ENCODE measurements at regions not wholly inside any gene's neighbourhood (a gene's known extent, or its start where the extent isn't known, plus 50 kb on each side); places are given as distances from the start of the nearest gene placed in this dataset.

DNA sequence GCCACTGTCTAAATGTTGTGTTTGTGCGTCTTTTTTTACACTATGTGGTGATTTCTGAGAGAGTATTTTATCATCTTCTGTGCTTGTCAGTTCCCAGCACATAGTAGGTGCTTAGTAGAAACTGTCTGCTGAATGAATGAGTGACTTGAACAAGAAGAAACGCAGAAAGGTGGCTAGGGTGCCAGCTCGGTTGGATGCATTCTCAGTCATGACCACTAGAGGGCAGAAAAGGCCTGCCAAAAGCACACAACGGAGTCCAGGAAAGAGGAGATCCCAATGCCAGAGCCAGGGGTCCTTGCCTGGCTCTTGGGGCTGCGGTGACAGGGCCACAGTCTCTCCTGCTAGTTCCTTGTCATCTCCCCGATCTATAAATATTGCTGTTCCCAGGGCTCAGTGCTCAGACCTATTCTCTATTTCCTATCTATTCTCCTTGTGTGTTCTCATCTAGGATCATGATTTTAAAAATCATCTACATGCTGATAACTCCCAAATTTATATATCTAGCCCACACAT lies 57.3 kb upstream of the CCL1 start:
- ChIA-PET POLR2A (interaction anchor here (0.6 to 1.4 kb wide), 2 partner anchors 560 to 1317 kb away, joined by 3 read pairs; partner anchors contain the start of gene LIG3), CTCF (interaction anchor here (0.6 to 5.8 kb wide), 68 partner anchors 8 to 1392 kb away, joined by 3 to 40 read pairs (median 4); partner anchors contain the start of genes FNDC8, LIG3, RAD51D and SLFN12L)
- Histone ChIP-seq H3K27ac (no peak overlapping the region), H3K4me1 (no peaks in the 10 kb centered on the region), H3K4me2 (no peak overlapping the region), H3K9me3 (no peaks in the 10 kb centered on the region), H3K4me3 (no peak overlapping the region)
- no peak for TF ChIP-seq JUNB (IDR thresholded peaks at IDR 0.05)
- peak; percentile 72 for TF ChIP-seq SMC3 (IDR thresholded peaks at IDR 0.05)
- TF ChIP-seq, protein P1, sequence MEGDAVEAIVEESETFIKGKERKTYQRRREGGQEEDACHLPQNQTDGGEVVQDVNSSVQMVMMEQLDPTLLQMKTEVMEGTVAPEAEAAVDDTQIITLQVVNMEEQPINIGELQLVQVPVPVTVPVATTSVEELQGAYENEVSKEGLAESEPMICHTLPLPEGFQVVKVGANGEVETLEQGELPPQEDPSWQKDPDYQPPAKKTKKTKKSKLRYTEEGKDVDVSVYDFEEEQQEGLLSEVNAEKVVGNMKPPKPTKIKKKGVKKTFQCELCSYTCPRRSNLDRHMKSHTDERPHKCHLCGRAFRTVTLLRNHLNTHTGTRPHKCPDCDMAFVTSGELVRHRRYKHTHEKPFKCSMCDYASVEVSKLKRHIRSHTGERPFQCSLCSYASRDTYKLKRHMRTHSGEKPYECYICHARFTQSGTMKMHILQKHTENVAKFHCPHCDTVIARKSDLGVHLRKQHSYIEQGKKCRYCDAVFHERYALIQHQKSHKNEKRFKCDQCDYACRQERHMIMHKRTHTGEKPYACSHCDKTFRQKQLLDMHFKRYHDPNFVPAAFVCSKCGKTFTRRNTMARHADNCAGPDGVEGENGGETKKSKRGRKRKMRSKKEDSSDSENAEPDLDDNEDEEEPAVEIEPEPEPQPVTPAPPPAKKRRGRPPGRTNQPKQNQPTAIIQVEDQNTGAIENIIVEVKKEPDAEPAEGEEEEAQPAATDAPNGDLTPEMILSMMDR (IDR thresholded peaks at IDR 0.05): peak; percentile 91
- peak; percentile 91 to 96 for TF ChIP-seq RAD21 (conservative IDR thresholded peaks at IDR 0.05 in 1 of 2, IDR thresholded peaks at IDR 0.05 in 1 of 2)
- 4% methylated on average over 6 of the region's 6 CpGs for WGBS (ENCODE audit: missing lambda C conversion rate)
- FAIRE-seq (peak; percentile 91), ATAC-seq (peak; percentile 60 to 89; a peak in 5 of 6 replicates), DNase-seq (ENCODE audit: low read depth in 1 of 2, low spot score in 1 of 2) (peak; percentile 66 to 81)

DNA sequence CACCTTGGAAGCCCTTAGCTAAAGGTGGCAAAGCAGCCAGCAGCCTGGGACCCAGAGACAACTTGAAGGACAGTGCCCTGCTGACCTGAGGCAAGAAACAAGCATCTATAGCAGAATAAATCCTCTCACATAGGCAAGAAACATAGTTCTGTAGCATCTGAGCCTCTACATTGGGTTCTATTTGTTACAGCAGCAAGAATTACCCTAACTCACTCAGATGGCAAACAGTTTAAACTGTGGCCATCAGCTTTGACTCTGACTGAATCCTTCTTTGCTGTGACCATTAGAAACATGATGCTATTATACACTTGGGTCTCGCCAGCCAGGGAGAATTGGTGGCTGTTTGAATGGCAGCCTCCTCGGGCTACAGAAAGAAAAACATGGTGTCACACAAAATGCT lies 53.1 kb upstream of the CCL1 start:
- no peak for FAIRE-seq
- no peak for TF ChIP-seq KDM1A (IDR thresholded peaks at IDR 0.05; ENCODE audit: low read depth)
- CTCF ChIA-PET: interaction anchor here (1.1 to 5.8 kb wide), 5 partner anchors 13 to 704 kb away, joined by 3 to 40 read pairs (median 5); partner anchors contain the start of genes FNDC8 and RAD51D
- H3K4me3 ChIP-seq: no peak overlapping the region
- no peak for DNase-seq (ENCODE audit: low read depth in 1 of 2, low spot score in 1 of 2)
- peaks cover 10% of the 10 kb centered on the region; the same call in 1 of the 3 replicates for H3K4me1 ChIP-seq
- ATAC-seq: no peak
- WGBS (ENCODE audit: missing lambda C conversion rate): 49% methylated on average over 2 of the region's 2 CpGs
- no peak overlapping the region for H3K27ac ChIP-seq
- no peaks in the 10 kb centered on the region for H3K9me3 ChIP-seq
- POLR2A ChIA-PET: no interaction called here
- no peak overlapping the region for H3K4me2 ChIP-seq

GRCh38 chr17:34414339-34414738 lies 51.3 kb upstream of the CCL1 start:
- ATAC-seq (no peak), DNase-seq (ENCODE audit: low read depth in 1 of 2, low spot score in 1 of 2) (no peak), FAIRE-seq (no peak)
- H3K9me3 ChIP-seq: no peaks in the 10 kb centered on the region
- WGBS (ENCODE audit: missing lambda C conversion rate): 88% methylated on average over 6 of the region's 6 CpGs
- CTCF ChIA-PET: interaction anchor here (0.8 to 1.4 kb wide), 4 partner anchors 8 to 1333 kb away, joined by 3 to 4 read pairs (median 3); no protein-coding TSS in a partner anchor
- POLR2A ChIA-PET: no interaction called here
- H3K4me3 ChIP-seq: no peak overlapping the region
- H3K4me2 ChIP-seq: no peak overlapping the region
- peaks cover 10% of the 10 kb centered on the region; the same call in 1 of the 3 replicates for H3K4me1 ChIP-seq
- H3K27ac ChIP-seq: no peak overlapping the region
- TF ChIP-seq EP300 (IDR thresholded peaks at IDR 0.05) (no peak), TP53 (CRISPR knock-in tag; IDR thresholded peaks at IDR 0.05) (no peak)

DNA sequence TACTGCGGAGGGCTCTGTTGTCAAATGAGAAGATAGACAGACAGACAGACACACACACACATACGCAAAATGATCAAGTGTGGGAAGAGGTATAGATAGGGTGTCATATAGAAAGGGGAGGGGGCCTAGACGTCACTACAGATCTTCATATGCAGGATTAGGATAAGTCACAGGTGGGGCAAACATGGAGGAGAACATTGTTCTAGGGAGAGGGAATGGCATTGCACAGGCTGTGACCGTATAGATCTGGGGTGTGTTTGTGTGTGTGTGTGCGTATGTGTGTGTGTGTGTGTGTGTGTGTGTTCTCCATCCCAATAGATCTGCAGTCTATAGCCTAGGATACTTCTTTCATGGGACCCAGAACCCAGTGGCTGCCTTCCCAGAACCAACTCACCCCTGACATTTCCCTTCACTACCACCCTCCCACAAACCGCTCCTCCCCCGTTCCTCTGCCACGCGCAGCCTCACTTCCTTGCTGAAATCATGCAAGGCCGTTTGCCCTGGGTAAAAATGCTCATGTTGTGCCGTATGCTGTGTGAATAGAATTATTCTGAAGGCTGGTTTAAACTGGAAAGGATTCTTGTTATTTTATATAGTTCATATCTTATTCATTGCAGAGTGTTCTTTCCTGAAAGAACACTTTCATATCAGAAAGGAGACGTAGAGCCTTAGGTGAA lies 50.5 kb upstream of the CCL1 start:
- ATAC-seq: no peak
- WGBS (ENCODE audit: missing lambda C conversion rate): 85% methylated on average over 12 of the region's 12 CpGs

More for the DNA sequence above, 50.5 kb upstream of the CCL1 start:
- POLR2A ChIA-PET: no interaction called here
- H3K27ac ChIP-seq: peak overlapping the region; percentile 43 to 45; a peak in 3 of 6 replicates
- FAIRE-seq (no peak), DNase-seq (ENCODE audit: low read depth in 1 of 2, low spot score in 1 of 2) (no peak)
- H3K4me3 ChIP-seq: no peak overlapping the region
- CTCF ChIA-PET: interaction anchor here (0.8 to 1.4 kb wide), 2 partner anchors 8 to 1334 kb away, joined by 3 to 4 read pairs; no protein-coding TSS in a partner anchor
- H3K4me1 ChIP-seq: peaks cover 10% of the 10 kb centered on the region; the same call in 1 of the 3 replicates
- TF ChIP-seq, protein P1 (IDR thresholded peaks at IDR 0.05): no peak
- TF ChIP-seq, protein P2, sequence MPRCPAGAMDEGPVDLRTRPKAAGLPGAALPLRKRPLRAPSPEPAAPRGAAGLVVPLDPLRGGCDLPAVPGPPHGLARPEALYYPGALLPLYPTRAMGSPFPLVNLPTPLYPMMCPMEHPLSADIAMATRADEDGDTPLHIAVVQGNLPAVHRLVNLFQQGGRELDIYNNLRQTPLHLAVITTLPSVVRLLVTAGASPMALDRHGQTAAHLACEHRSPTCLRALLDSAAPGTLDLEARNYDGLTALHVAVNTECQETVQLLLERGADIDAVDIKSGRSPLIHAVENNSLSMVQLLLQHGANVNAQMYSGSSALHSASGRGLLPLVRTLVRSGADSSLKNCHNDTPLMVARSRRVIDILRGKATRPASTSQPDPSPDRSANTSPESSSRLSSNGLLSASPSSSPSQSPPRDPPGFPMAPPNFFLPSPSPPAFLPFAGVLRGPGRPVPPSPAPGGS (IDR thresholded peaks at IDR 0.05): no peak
- no peak for TF ChIP-seq GATA3 (IDR thresholded peaks at IDR 0.05; ENCODE audit: borderline replicate concordance)
- TF ChIP-seq HDAC2 (IDR thresholded peaks at IDR 0.05): no peak
- TF ChIP-seq RARB (CRISPR knock-in tag; IDR thresholded peaks at IDR 0.05): no peak
- TF ChIP-seq HEYL (CRISPR knock-in tag; IDR thresholded peaks at IDR 0.05): no peak
- TF ChIP-seq, protein P3, sequence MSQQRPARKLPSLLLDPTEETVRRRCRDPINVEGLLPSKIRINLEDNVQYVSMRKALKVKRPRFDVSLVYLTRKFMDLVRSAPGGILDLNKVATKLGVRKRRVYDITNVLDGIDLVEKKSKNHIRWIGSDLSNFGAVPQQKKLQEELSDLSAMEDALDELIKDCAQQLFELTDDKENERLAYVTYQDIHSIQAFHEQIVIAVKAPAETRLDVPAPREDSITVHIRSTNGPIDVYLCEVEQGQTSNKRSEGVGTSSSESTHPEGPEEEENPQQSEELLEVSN (IDR thresholded peaks at IDR 0.05; ENCODE audit: borderline replicate concordance, low read depth): no peak
- TF ChIP-seq, protein P4, sequence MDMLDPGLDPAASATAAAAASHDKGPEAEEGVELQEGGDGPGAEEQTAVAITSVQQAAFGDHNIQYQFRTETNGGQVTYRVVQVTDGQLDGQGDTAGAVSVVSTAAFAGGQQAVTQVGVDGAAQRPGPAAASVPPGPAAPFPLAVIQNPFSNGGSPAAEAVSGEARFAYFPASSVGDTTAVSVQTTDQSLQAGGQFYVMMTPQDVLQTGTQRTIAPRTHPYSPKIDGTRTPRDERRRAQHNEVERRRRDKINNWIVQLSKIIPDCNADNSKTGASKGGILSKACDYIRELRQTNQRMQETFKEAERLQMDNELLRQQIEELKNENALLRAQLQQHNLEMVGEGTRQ (IDR thresholded peaks at IDR 0.05): no peak
- no peak for TF ChIP-seq CBX8 (IDR thresholded peaks at IDR 0.05)
- TF ChIP-seq FOXS1 (CRISPR knock-in tag; IDR thresholded peaks at IDR 0.05): no peak
- TF ChIP-seq ZC3H11A (IDR thresholded peaks at IDR 0.05): no peak
- TF ChIP-seq TP53 (CRISPR knock-in tag; IDR thresholded peaks at IDR 0.05): no peak
- TF ChIP-seq CEBPB (IDR thresholded peaks at IDR 0.05): no peak
- no peak for TF ChIP-seq NPAS2 (CRISPR knock-in tag; IDR thresholded peaks at IDR 0.05; ENCODE audit: borderline replicate concordance)
- TF ChIP-seq ZNF302 (CRISPR knock-in tag; IDR thresholded peaks at IDR 0.05): no peak
- TF ChIP-seq RFX5 (IDR thresholded peaks at IDR 0.05): no peak
- TF ChIP-seq PHF8 (IDR thresholded peaks at IDR 0.05; ENCODE audit: borderline replicate concordance, low read depth): no peak
- no peak for TF ChIP-seq FOSB (CRISPR knock-in tag; IDR thresholded peaks at IDR 0.05)
- no peak overlapping the region for H3K4me2 ChIP-seq
- H3K9me3 ChIP-seq: no peaks in the 10 kb centered on the region

Measured in A549 (cell line).